ENCODE measurements at regions not wholly inside any gene's neighbourhood (a gene's known extent, or its start where the extent isn't known, plus 50 kb on each side); places are given as distances from the start of the nearest gene placed in this dataset.
A peak's percentile ranks its signal among the peaks of the same experiment; 100 is the strongest.

- Histone ChIP-seq H3K36me3 (ENCODE audit: insufficient read depth, low read length) (no peaks in the 10 kb centered on the region), H3K9ac (ENCODE audit: low read depth, low read length) (no peak overlapping the region), H3K4me1 (ENCODE audit: insufficient read depth, low read length) (peaks cover 9% of the 10 kb centered on the region), H3K4me3 (ENCODE audit: low read length) (no peak overlapping the region), H3K9me3 (ENCODE audit: insufficient read depth, low read depth, low read length) (no peaks in the 10 kb centered on the region), H3K27me3 (ENCODE audit: insufficient read depth, low read length) (no peaks in the 10 kb centered on the region), H3K27ac (ENCODE audit: low read depth, low read length) (no peak overlapping the region)
- WGBS = 96% methylated on average over 5 of the region's 5 CpGs
Measured at GRCh38 chr17:69605571-69605970, 191.1 kb downstream of the MAP2K6 start.

GRCh38 chr17:69606142-69606800 is 191.8 kb downstream of the MAP2K6 start:
- Histone ChIP-seq H3K4me3 (ENCODE audit: low read length) (no peak overlapping the region), H3K36me3 (ENCODE audit: insufficient read depth, low read length) (no peaks in the 10 kb centered on the region), H3K9ac (ENCODE audit: low read depth, low read length) (no peak overlapping the region), H3K9me3 (ENCODE audit: insufficient read depth, low read depth, low read length) (no peaks in the 10 kb centered on the region), H3K27me3 (ENCODE audit: insufficient read depth, low read length) (no peaks in the 10 kb centered on the region), H3K4me1 (ENCODE audit: insufficient read depth, low read length) (peaks cover 9% of the 10 kb centered on the region), H3K27ac (ENCODE audit: low read depth, low read length) (no peak overlapping the region)
- 78% methylated on average over 5 of the region's 5 CpGs for WGBS

GRCh38 chr17:69607162-69607834 is 192.8 kb downstream of the MAP2K6 start:
- Histone ChIP-seq H3K4me3 (ENCODE audit: low read length) (no peak overlapping the region), H3K4me1 (ENCODE audit: insufficient read depth, low read length) (peaks cover 9% of the 10 kb centered on the region), H3K27ac (ENCODE audit: low read depth, low read length) (peak overlapping the region; percentile 22), H3K9ac (ENCODE audit: low read depth, low read length) (peak overlapping the region; percentile 18; the same call in 1 of the 2 replicates), H3K27me3 (ENCODE audit: insufficient read depth, low read length) (no peaks in the 10 kb centered on the region), H3K36me3 (ENCODE audit: insufficient read depth, low read length) (no peaks in the 10 kb centered on the region), H3K9me3 (ENCODE audit: insufficient read depth, low read depth, low read length) (no peaks in the 10 kb centered on the region)
- WGBS = 48% methylated on average over 6 of the region's 6 CpGs

GRCh38 chr17:69608141-69608540 is 193.6 kb downstream of the MAP2K6 start:
- no peaks in the 10 kb centered on the region for H3K27me3 ChIP-seq (ENCODE audit: insufficient read depth, low read length)
- H3K9me3 ChIP-seq (ENCODE audit: insufficient read depth, low read depth, low read length) = no peaks in the 10 kb centered on the region
- H3K9ac ChIP-seq (ENCODE audit: low read depth, low read length) = no peak overlapping the region
- WGBS = 97% methylated on average over 2 of the region's 2 CpGs
- H3K4me1 ChIP-seq (ENCODE audit: insufficient read depth, low read length) = peaks cover 9% of the 10 kb centered on the region
- no peak overlapping the region for H3K27ac ChIP-seq (ENCODE audit: low read depth, low read length)
- H3K4me3 ChIP-seq (ENCODE audit: low read length) = no peak overlapping the region
- H3K36me3 ChIP-seq (ENCODE audit: insufficient read depth, low read length) = no peaks in the 10 kb centered on the region

- Histone ChIP-seq H3K36me3 (ENCODE audit: insufficient read depth, low read length) (no peaks in the 10 kb centered on the region), H3K4me3 (ENCODE audit: low read length) (no peak overlapping the region), H3K9me3 (ENCODE audit: insufficient read depth, low read depth, low read length) (no peaks in the 10 kb centered on the region), H3K4me1 (ENCODE audit: insufficient read depth, low read length) (peaks cover 9% of the 10 kb centered on the region), H3K27me3 (ENCODE audit: insufficient read depth, low read length) (no peaks in the 10 kb centered on the region), H3K27ac (ENCODE audit: low read depth, low read length) (no peak overlapping the region), H3K9ac (ENCODE audit: low read depth, low read length) (no peak overlapping the region)
- WGBS = 96% methylated on average over 4 of the region's 4 CpGs
Measured at GRCh38 chr17:69608808-69609472, 194.4 kb downstream of the MAP2K6 start.

- WGBS = 95% methylated on average over 4 of the region's 6 CpGs
- Histone ChIP-seq H3K36me3 (ENCODE audit: insufficient read depth, low read length) (no peaks in the 10 kb centered on the region), H3K4me3 (ENCODE audit: low read length) (no peak overlapping the region), H3K9me3 (ENCODE audit: insufficient read depth, low read depth, low read length) (no peaks in the 10 kb centered on the region), H3K9ac (ENCODE audit: low read depth, low read length) (no peak overlapping the region), H3K27me3 (ENCODE audit: insufficient read depth, low read length) (no peaks in the 10 kb centered on the region), H3K27ac (ENCODE audit: low read depth, low read length) (no peak overlapping the region), H3K4me1 (ENCODE audit: insufficient read depth, low read length) (peaks cover 9% of the 10 kb centered on the region)
Measured at GRCh38 chr17:69609473-69610305, 195.2 kb downstream of the MAP2K6 start.

GRCh38 chr17:69620363-69620762 is 205.9 kb downstream of the MAP2K6 start:
- Histone ChIP-seq H3K9ac (ENCODE audit: low read depth, low read length) (no peak overlapping the region), H3K27ac (ENCODE audit: low read depth, low read length) (no peak overlapping the region), H3K4me1 (ENCODE audit: insufficient read depth, low read length) (no peaks in the 10 kb centered on the region), H3K36me3 (ENCODE audit: insufficient read depth, low read length) (no peaks in the 10 kb centered on the region), H3K27me3 (ENCODE audit: insufficient read depth, low read length) (no peaks in the 10 kb centered on the region), H3K9me3 (ENCODE audit: insufficient read depth, low read depth, low read length) (peaks cover 18% of the 10 kb centered on the region; the same call in 1 of the 2 replicates), H3K4me3 (ENCODE audit: low read length) (no peak overlapping the region)
- WGBS = no CpG with 5 or more reads among the region's 1 CpG

GRCh38 chr17:69625474-69625873 is 211.0 kb downstream of the MAP2K6 start:
- WGBS = 26% methylated on average over 2 of the region's 2 CpGs

GRCh38 chr17:69630056-69630635 is 215.6 kb downstream of the MAP2K6 start:
- WGBS = 95% methylated on average over 1 of the region's 1 CpG
- no peak overlapping the region for H3K27ac ChIP-seq (ENCODE audit: low read depth, low read length)
- H3K27me3 ChIP-seq (ENCODE audit: insufficient read depth, low read length) = no peaks in the 10 kb centered on the region
- no peaks in the 10 kb centered on the region for H3K4me1 ChIP-seq (ENCODE audit: insufficient read depth, low read length)
- no peaks in the 10 kb centered on the region for H3K9me3 ChIP-seq (ENCODE audit: insufficient read depth, low read depth, low read length)
- no peaks in the 10 kb centered on the region for H3K36me3 ChIP-seq (ENCODE audit: insufficient read depth, low read length)
- no peak overlapping the region for H3K4me3 ChIP-seq (ENCODE audit: low read length)
- no peak overlapping the region for H3K9ac ChIP-seq (ENCODE audit: low read depth, low read length)

More at GRCh38 chr17:69625474-69625873, 211.0 kb downstream of the MAP2K6 start:
- Histone ChIP-seq H3K27me3 (ENCODE audit: insufficient read depth, low read length) (no peaks in the 10 kb centered on the region), H3K4me1 (ENCODE audit: insufficient read depth, low read length) (no peaks in the 10 kb centered on the region), H3K36me3 (ENCODE audit: insufficient read depth, low read length) (no peaks in the 10 kb centered on the region), H3K4me3 (ENCODE audit: low read length) (no peak overlapping the region), H3K9me3 (ENCODE audit: insufficient read depth, low read depth, low read length) (peaks cover 6% of the 10 kb centered on the region; the same call in 1 of the 2 replicates), H3K27ac (ENCODE audit: low read depth, low read length) (no peak overlapping the region), H3K9ac (ENCODE audit: low read depth, low read length) (no peak overlapping the region)

- Histone ChIP-seq H3K27ac (ENCODE audit: low read depth, low read length) (no peak overlapping the region), H3K4me3 (ENCODE audit: low read length) (no peak overlapping the region), H3K4me1 (ENCODE audit: insufficient read depth, low read length) (no peaks in the 10 kb centered on the region), H3K9ac (ENCODE audit: low read depth, low read length) (no peak overlapping the region), H3K9me3 (ENCODE audit: insufficient read depth, low read depth, low read length) (no peaks in the 10 kb centered on the region), H3K36me3 (ENCODE audit: insufficient read depth, low read length) (no peaks in the 10 kb centered on the region), H3K27me3 (ENCODE audit: insufficient read depth, low read length) (no peaks in the 10 kb centered on the region)
- WGBS = 81% methylated on average over 1 of the region's 1 CpG
Measured at GRCh38 chr17:69634844-69635243, 220.3 kb downstream of the MAP2K6 start.

Data from HUES64 (cell line).